ENCODE measurements at regions not wholly inside any gene's neighbourhood (a gene's known extent, or its start where the extent isn't known, plus 50 kb on each side); places are given as distances from the start of the nearest gene placed in this dataset.

- no peak for TF ChIP-seq CTCF (IDR thresholded peaks at IDR 0.05)
- no peak for TF ChIP-seq POLR2A (IDR thresholded peaks at IDR 0.05)
Measured at GRCh38 chr20:41782730-41783406, 164.7 kb upstream of the CHD6 start.

Measured in heart left ventricle (tissue), 13 donors.